Activated CD8-positive, alpha-beta T cell treated with anti-CD3 and anti-CD28 coated beads, Interleukin-2, amount 10 ng/mL, durations not matched to agents 7 days and 5 days (primary cell): ENCODE measurements at regions not wholly inside any gene's neighbourhood (a gene's known extent, or its start where the extent isn't known, plus 50 kb on each side); places are given as distances from the start of the nearest gene placed in this dataset.

Source experiments
- ATAC-seq: fragments of 150-1000 bp; cut with Tn5 transposase; one replicate; pipeline ENCODE4 v1.10.0; 2021; ENCODE audit warnings: moderate library complexity
- CTCF ChIA-PET: fragments of 350-600 bp; sonication (Branson Sonifier 250); formaldehyde crosslinking; loops from one replicate; lab custom pipeline; 2021; ENCODE audit warnings: antibody characterized with exemption; lab: Charles Lee
- POLR2A ChIA-PET: fragments of 350-600 bp; sonication (Branson Sonifier 250); formaldehyde crosslinking; loops from one replicate; lab custom pipeline; 2021; ENCODE audit warnings: antibody characterized with exemption; lab: Charles Lee
- DNase-seq: peaks from one replicate; pipeline ENCODE4 v3.0.0-alpha.2; 2020
- H3K27ac Mint-ChIP-seq: one replicate; pipeline ENCODE4 v1.8.0; 2021; ENCODE audit warnings: mild to moderate bottlenecking, mixed read lengths
- H3K27me3 Mint-ChIP-seq: one replicate; pipeline ENCODE4 v1.8.0; 2021; ENCODE audit warnings: low read depth, mixed read lengths
- H3K36me3 Mint-ChIP-seq: one replicate; pipeline ENCODE4 v1.8.0; 2021; ENCODE audit warnings: low read depth, mixed read lengths
- H3K4me1 Mint-ChIP-seq: one replicate; pipeline ENCODE4 v1.8.0; 2021; ENCODE audit warnings: low read depth, mixed read lengths
- H3K4me3 Mint-ChIP-seq: one replicate; pipeline ENCODE4 v1.8.0; 2021; ENCODE audit warnings: mild to moderate bottlenecking, mixed read lengths
- H3K9me3 Mint-ChIP-seq: one replicate; pipeline ENCODE4 v1.8.0; 2022; ENCODE audit warnings: mixed read lengths; ENCODE audit not compliant: insufficient read depth

DNA sequence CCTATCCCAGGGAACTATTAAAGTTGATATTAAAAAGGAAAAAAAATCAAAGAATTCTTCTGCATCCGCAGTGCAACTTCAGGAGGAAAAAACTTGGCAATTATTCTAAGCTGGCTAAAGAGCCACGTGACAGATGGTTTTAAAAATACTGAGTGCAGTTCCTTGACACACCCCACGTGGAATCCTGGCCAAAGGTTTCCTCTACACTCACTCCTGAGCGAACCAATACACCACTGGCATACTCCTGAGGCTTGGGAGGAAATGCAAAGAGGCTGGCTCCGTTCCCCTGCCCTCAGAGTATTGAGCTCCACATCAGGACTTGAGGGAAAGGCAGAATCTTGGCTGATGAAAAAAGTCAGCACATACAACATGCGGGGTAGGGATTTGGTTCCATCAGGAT is 133.8 kb upstream of the ATP6AP2 start:
- Mint-ChIP-seq H3K4me1 (peaks cover 5% of the 10 kb centered on the region), H3K27ac (no peak overlapping the region), H3K27me3 (peaks cover 5% of the 10 kb centered on the region), H3K9me3 (no peaks in the 10 kb centered on the region), H3K4me3 (no peak overlapping the region), H3K36me3 (no peaks in the 10 kb centered on the region)
- ChIA-PET CTCF (no interaction called here), POLR2A (no interaction called here)
- ATAC-seq, result no peak
- no peak for DNase-seq

DNA sequence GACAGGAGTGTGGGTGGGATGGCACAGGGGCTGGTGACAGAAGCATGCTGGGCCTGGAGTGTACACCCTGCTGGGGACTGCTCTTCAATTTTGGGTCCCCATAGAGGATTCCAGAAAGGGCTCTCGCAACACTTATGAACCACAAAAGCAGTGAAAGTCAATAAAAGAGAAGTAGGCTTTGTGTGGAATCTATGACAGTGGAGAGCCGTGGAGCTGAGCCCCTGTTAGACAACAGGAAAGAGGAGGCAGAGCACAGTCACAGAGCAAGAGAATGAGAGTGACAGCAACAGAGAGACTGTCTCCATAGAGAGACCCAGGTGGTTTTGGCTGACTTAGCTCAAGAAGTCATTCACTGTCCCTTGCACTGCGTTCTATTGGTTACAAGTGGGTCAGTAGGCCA is 135.1 kb upstream of the ATP6AP2 start:
- H3K4me1 Mint-ChIP-seq, result peaks cover 5% of the 10 kb centered on the region
- H3K36me3 Mint-ChIP-seq, result no peaks in the 10 kb centered on the region
- DNase-seq (no peak), ATAC-seq (no peak)
- no peaks in the 10 kb centered on the region for H3K9me3 Mint-ChIP-seq
- no peak overlapping the region for H3K4me3 Mint-ChIP-seq
- H3K27me3 Mint-ChIP-seq, result peaks cover 8% of the 10 kb centered on the region
- no peak overlapping the region for H3K27ac Mint-ChIP-seq
- CTCF ChIA-PET, result no interaction called here
- POLR2A ChIA-PET, result no interaction called here

DNA sequence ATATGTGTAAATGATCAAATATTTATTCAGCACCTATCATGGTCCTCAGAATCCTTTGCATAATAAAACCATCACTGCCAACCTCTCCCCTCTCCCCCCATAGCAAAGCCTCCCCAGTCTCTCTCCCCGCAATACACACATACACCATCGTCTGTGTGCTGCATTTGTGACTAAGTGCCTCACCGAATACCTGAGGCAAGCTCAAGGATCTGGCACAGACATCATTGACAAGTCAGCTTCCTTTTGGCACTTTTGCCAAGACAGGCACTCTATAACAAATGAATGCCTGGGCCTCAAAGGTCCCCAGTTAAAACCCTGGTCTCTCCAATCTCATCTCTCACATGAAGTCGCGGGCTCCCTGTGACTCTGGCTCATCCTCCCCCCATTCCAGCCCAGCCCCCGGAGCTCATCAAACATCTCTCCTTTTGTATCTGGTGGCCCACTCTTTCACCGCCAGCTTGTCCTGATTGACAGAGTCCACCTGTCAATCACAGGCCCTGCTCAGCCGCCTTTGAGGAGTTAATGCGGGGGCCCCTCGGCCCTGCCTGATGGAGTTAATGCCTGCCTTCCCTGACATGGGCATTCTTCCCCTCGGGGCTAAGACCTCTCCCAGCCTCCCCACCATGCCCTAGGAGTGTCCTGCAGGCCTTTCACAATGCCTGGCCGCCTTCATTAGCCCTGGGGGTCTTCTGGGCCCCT is 135.8 kb upstream of the ATP6AP2 start:
- Mint-ChIP-seq H3K9me3 (no peaks in the 10 kb centered on the region), H3K4me1 (peaks cover 5% of the 10 kb centered on the region), H3K27ac (no peak overlapping the region), H3K4me3 (no peak overlapping the region), H3K27me3 (peaks cover 9% of the 10 kb centered on the region), H3K36me3 (no peaks in the 10 kb centered on the region)
- ATAC-seq (no peak), DNase-seq (no peak)
- POLR2A ChIA-PET, result interaction anchor here (0.9 kb wide), 1 partner anchor 15 kb away, joined by 4 read pairs; no protein-coding TSS in a partner anchor
- CTCF ChIA-PET, result no interaction called here

GRCh38 chrX:40444133-40444532 is 136.6 kb upstream of the ATP6AP2 start:
- Mint-ChIP-seq H3K27me3 (peaks cover 9% of the 10 kb centered on the region), H3K36me3 (no peaks in the 10 kb centered on the region), H3K4me1 (peaks cover 8% of the 10 kb centered on the region), H3K4me3 (no peak overlapping the region), H3K27ac (no peak overlapping the region), H3K9me3 (no peaks in the 10 kb centered on the region)
- POLR2A ChIA-PET, result interaction anchor here (0.9 kb wide), 1 partner anchor 15 kb away, joined by 4 read pairs; no protein-coding TSS in a partner anchor
- CTCF ChIA-PET, result no interaction called here
- ATAC-seq, result no peak
- no peak for DNase-seq

DNA sequence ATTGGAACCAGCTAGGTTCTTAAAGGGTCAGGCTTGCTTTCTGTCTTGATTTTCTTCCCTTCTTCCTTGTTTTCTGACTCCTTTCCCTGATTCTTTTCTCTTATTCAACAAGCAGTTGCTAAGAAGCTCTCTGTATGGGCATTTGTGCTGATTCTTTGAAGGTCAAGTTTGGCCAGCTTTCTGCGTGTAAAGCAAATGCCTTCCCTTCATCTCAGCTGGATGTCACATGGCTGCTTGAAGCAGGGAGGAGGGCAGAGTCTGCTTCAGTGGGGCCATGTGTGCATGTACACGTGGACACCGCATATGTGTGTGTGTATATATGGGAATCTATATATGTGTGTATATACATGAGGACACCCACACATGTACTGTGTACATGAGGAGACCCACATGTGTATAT is 139.9 kb upstream of the ATP6AP2 start:
- ATAC-seq (no peak), DNase-seq (no peak)
- peaks cover 11% of the 10 kb centered on the region for H3K27me3 Mint-ChIP-seq
- no peaks in the 10 kb centered on the region for H3K9me3 Mint-ChIP-seq
- ChIA-PET POLR2A (no interaction called here), CTCF (no interaction called here)
- H3K4me3 Mint-ChIP-seq, result no peak overlapping the region
- no peak overlapping the region for H3K27ac Mint-ChIP-seq
- no peaks in the 10 kb centered on the region for H3K36me3 Mint-ChIP-seq
- H3K4me1 Mint-ChIP-seq, result peaks cover 8% of the 10 kb centered on the region

GRCh38 chrX:40439625-40440532 is 140.9 kb upstream of the ATP6AP2 start:
- DNase-seq, result peak; percentile 25
- Mint-ChIP-seq H3K4me3 (no peak overlapping the region), H3K27ac (no peak overlapping the region), H3K27me3 (peaks cover 11% of the 10 kb centered on the region), H3K36me3 (no peaks in the 10 kb centered on the region), H3K9me3 (no peaks in the 10 kb centered on the region), H3K4me1 (peaks cover 8% of the 10 kb centered on the region)
- CTCF ChIA-PET, result no interaction called here
- no peak for ATAC-seq
- POLR2A ChIA-PET, result no interaction called here

- Mint-ChIP-seq H3K27ac (no peak overlapping the region), H3K27me3 (peaks cover 7% of the 10 kb centered on the region), H3K9me3 (no peaks in the 10 kb centered on the region), H3K4me1 (peaks cover 8% of the 10 kb centered on the region), H3K4me3 (no peak overlapping the region), H3K36me3 (no peaks in the 10 kb centered on the region)
- POLR2A ChIA-PET, result no interaction called here
- CTCF ChIA-PET, result no interaction called here
- DNase-seq (no peak), ATAC-seq (no peak)
These were observed 143.4 kb upstream of the ATP6AP2 start for GRCh38 chrX:40437348-40437747.

DNA sequence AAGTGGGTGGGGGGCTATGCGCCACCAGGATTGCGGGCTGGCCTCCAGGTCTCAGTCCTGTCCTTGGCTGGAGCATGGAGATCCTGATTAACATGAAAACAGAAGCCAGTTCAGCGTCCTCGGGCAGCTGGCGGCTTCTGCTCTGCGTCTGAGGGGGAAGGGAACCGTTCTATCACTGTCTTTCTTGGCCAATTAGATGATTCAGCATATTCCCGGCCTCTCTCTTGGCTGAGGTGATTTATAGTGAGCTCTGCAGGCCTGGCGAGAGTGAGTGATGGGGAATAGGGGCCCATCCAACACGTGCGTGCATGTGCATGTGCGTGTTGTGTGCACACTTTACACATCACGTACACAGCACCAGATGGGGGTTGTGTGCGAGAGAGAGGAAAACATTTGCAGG is 145.8 kb upstream of the ATP6AP2 start:
- no peaks in the 10 kb centered on the region for H3K36me3 Mint-ChIP-seq
- no peaks in the 10 kb centered on the region for H3K9me3 Mint-ChIP-seq
- peaks cover 2% of the 10 kb centered on the region for H3K27me3 Mint-ChIP-seq
- no peak overlapping the region for H3K27ac Mint-ChIP-seq
- ATAC-seq, result no peak
- ChIA-PET CTCF (no interaction called here), POLR2A (no interaction called here)
- H3K4me1 Mint-ChIP-seq, result peaks cover 7% of the 10 kb centered on the region
- no peak for DNase-seq
- no peak overlapping the region for H3K4me3 Mint-ChIP-seq

GRCh38 chrX:40434443-40434842 is 146.3 kb upstream of the ATP6AP2 start:
- Mint-ChIP-seq H3K9me3 (no peaks in the 10 kb centered on the region), H3K27ac (no peak overlapping the region), H3K4me3 (no peak overlapping the region), H3K27me3 (peaks cover 2% of the 10 kb centered on the region), H3K36me3 (no peaks in the 10 kb centered on the region), H3K4me1 (peaks cover 2% of the 10 kb centered on the region)
- POLR2A ChIA-PET, result no interaction called here
- DNase-seq (no peak), ATAC-seq (no peak)
- CTCF ChIA-PET, result no interaction called here

DNA sequence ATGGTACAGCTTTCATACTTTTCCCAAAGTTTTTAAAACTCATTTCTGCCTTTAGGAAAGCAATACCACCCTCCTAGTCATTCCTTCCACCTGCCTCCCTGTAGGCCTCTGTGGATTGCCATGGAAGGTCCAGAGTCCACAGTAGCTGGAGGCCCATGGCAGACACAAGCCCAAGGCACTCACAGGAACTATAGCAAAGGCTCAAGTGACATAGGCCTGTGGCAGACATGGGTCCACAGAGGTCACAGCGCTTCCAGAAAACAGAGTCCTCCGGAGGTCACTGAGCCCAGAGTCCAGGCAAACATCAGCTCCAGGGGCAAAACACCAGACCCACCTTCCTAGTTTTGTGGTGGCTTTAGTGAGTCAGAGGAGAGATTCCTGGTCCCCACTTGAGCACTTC is 147.6 kb upstream of the ATP6AP2 start:
- POLR2A ChIA-PET, result no interaction called here
- Mint-ChIP-seq H3K4me1 (no peaks in the 10 kb centered on the region), H3K9me3 (no peaks in the 10 kb centered on the region), H3K27ac (no peak overlapping the region), H3K36me3 (no peaks in the 10 kb centered on the region), H3K27me3 (peaks cover 2% of the 10 kb centered on the region), H3K4me3 (no peak overlapping the region)
- ATAC-seq, result no peak
- CTCF ChIA-PET, result no interaction called here
- no peak for DNase-seq

DNA sequence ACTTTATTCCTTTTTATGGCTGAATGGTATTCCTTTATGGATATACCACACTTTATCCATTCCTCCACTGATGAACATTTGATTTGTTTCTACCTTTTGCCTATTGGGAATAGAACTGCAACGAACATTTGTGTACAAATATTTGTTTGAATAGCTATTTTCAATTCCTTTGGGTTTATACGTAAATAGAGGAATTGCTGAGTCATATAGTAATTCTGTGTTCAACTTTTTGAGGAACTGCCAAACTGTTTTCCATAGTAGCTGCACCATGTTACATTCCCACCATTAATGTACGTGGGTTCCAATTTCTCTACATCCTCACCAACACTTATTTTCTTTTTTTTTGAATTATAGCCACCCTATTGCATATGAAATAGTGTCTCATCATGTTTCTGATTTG is 156.5 kb upstream of the ATP6AP2 start:
- DNase-seq (no peak), ATAC-seq (no peak)
- CTCF ChIA-PET, result no interaction called here
- no peak overlapping the region for H3K27ac Mint-ChIP-seq
- H3K4me1 Mint-ChIP-seq, result peaks cover 13% of the 10 kb centered on the region
- H3K36me3 Mint-ChIP-seq, result no peaks in the 10 kb centered on the region
- no peak overlapping the region for H3K4me3 Mint-ChIP-seq
- no peaks in the 10 kb centered on the region for H3K9me3 Mint-ChIP-seq
- H3K27me3 Mint-ChIP-seq, result peaks cover 16% of the 10 kb centered on the region
- POLR2A ChIA-PET, result no interaction called here

GRCh38 chrX:40423299-40423698 is 157.5 kb upstream of the ATP6AP2 start:
- H3K27me3 Mint-ChIP-seq, result peaks cover 16% of the 10 kb centered on the region
- H3K4me1 Mint-ChIP-seq, result peaks cover 23% of the 10 kb centered on the region
- ATAC-seq (no peak), DNase-seq (no peak)
- no peak overlapping the region for H3K27ac Mint-ChIP-seq
- ChIA-PET POLR2A (no interaction called here), CTCF (no interaction called here)
- H3K4me3 Mint-ChIP-seq, result no peak overlapping the region
- no peaks in the 10 kb centered on the region for H3K36me3 Mint-ChIP-seq
- H3K9me3 Mint-ChIP-seq, result no peaks in the 10 kb centered on the region
